Nephron (organoid): ENCODE measurements at regions not wholly inside any gene's neighbourhood (a gene's known extent, or its start where the extent isn't known, plus 50 kb on each side); places are given as distances from the start of the nearest gene placed in this dataset.
A peak's percentile ranks its signal among the peaks of the same experiment; 100 is the strongest.
"Not testable (repeated sequence)": the region's sequence is repeated elsewhere in the genome, so short reads cannot be mapped to it uniquely, and the experiment has no call there.

Source experiments
- H3K27ac Mint-ChIP-seq, 3 experiments: 2 replicates each; pipeline ENCODE4 v1.8.0; 2020; ENCODE audit warnings: mixed read lengths in 3 of 3, mild to moderate bottlenecking in 2 of 3, moderate library complexity in 1 of 3
- H3K27me3 Mint-ChIP-seq: 2 replicates; pipeline ENCODE4 v1.8.0; 2021; ENCODE audit warnings: low read depth, mild to moderate bottlenecking, moderate library complexity, mixed read lengths
- H3K36me3 Mint-ChIP-seq: 2 replicates; pipeline ENCODE4 v1.8.0; 2020; ENCODE audit warnings: low read depth, mixed read lengths
- H3K4me1 Mint-ChIP-seq: 2 replicates; pipeline ENCODE4 v1.8.0; 2020; ENCODE audit warnings: mixed read lengths
- H3K4me3 Mint-ChIP-seq, 3 experiments: 2 replicates each; pipeline ENCODE4 v1.8.0; 2020; ENCODE audit warnings: mild to moderate bottlenecking in 3 of 3, mixed read lengths in 3 of 3, moderate library complexity in 2 of 3
- H3K9me3 Mint-ChIP-seq: 2 replicates; pipeline ENCODE4 v1.8.0; 2020; ENCODE audit warnings: mixed read lengths
- TF ChIP-seq, protein P1 (sequence below), 3 experiments: fragments of 200-600 bp; sonication (generic); IDR thresholded peaks; one replicate each; pipeline ENCODE4 v1.5.0; 2021; ENCODE audit warnings: antibody characterized with exemption in 3 of 3; ENCODE audit not compliant: unreplicated experiment in 3 of 3

DNA sequence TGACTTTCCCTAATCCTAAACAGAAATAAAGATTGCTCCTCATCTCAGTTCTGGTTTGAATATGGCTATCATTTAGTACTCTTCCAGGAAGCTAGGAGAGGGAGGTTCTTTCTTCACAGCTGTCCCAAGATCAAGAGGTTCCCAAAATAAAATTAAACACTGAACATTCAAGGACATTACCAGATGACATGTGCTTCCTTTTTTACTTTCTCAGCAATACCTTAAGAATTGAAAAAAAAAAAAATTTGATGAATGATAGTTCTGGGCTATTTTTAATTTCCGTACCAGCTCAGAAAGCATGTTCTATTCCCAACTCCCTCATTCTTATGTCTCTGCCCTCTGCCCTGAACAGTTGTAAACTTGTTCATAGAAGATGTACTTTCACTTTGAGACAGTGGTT is 61.7 kb upstream of the MYL1 start:
- no peaks in the 10 kb centered on the region for H3K27me3 Mint-ChIP-seq
- peaks cover 27% of the 10 kb centered on the region for H3K4me1 Mint-ChIP-seq
- H3K36me3 Mint-ChIP-seq, result no peaks in the 10 kb centered on the region
- H3K27ac Mint-ChIP-seq, result peak overlapping the region; percentile 3 to 24 (median 15)
- TF ChIP-seq, protein P1, sequence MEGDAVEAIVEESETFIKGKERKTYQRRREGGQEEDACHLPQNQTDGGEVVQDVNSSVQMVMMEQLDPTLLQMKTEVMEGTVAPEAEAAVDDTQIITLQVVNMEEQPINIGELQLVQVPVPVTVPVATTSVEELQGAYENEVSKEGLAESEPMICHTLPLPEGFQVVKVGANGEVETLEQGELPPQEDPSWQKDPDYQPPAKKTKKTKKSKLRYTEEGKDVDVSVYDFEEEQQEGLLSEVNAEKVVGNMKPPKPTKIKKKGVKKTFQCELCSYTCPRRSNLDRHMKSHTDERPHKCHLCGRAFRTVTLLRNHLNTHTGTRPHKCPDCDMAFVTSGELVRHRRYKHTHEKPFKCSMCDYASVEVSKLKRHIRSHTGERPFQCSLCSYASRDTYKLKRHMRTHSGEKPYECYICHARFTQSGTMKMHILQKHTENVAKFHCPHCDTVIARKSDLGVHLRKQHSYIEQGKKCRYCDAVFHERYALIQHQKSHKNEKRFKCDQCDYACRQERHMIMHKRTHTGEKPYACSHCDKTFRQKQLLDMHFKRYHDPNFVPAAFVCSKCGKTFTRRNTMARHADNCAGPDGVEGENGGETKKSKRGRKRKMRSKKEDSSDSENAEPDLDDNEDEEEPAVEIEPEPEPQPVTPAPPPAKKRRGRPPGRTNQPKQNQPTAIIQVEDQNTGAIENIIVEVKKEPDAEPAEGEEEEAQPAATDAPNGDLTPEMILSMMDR (IDR thresholded peaks at IDR 0.05; ENCODE audit: unreplicated experiment in 3 of 3), result no peak
- H3K4me3 Mint-ChIP-seq, result peak overlapping the region in 1 of 3 experiments; percentile 18
- H3K9me3 Mint-ChIP-seq, result peaks cover 4% of the 10 kb centered on the region

DNA sequence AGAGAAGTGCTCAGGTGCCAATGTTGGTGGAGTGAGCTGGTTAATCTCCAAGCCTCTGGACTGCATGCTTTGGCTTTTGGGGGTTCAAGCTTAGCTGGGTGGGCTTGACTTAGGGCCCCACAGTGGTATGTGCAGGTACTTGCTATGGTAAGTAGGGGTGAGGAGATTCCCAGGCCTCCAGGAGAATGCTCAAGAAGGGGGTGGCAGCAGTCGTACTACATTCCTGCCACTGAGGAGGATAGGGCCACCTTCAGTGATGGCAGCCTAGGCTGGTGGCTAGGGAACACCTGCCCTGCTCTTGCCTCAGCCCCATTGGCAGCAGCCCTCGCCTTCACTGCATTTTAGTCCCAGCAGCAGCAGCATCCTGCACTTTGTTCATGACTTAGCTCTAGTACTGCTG is 55.6 kb upstream of the MYL1 start:
- Mint-ChIP-seq H3K9me3 (no peaks in the 10 kb centered on the region), H3K27me3 (no peaks in the 10 kb centered on the region), H3K36me3 (no peaks in the 10 kb centered on the region), H3K27ac (no peak overlapping the region), H3K4me1 (peaks cover 11% of the 10 kb centered on the region), H3K4me3 (no peak overlapping the region)
- TF ChIP-seq, protein P1 (IDR thresholded peaks at IDR 0.05; ENCODE audit: unreplicated experiment in 3 of 3), result no peak

DNA sequence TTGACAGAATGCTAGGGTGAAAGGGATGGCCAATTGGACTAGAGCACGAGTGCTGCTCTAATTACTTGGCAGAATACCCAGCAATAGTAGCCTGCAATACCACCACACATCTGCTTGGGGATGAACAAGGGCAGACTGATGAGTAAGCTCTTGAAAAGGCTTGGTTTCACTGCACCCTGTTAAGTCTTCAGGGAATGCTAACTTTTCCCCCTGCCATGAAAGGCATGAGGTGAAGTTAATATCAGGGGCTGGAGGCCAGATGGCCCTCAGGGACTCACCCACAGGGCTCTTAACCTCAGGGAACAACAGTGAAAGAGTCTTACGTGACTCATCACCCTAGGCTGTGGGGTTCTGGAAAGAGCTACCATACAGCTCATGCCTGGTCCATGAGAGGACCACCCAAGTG is 51.7 kb upstream of the MYL1 start:
- no peaks in the 10 kb centered on the region for H3K36me3 Mint-ChIP-seq
- H3K4me3 Mint-ChIP-seq, result no peak overlapping the region
- no peaks in the 10 kb centered on the region for H3K9me3 Mint-ChIP-seq
- H3K4me1 Mint-ChIP-seq, result no peaks in the 10 kb centered on the region
- TF ChIP-seq, protein P1 (IDR thresholded peaks at IDR 0.05; ENCODE audit: unreplicated experiment in 3 of 3), result no peak
- H3K27me3 Mint-ChIP-seq, result no peaks in the 10 kb centered on the region
- no peak overlapping the region for H3K27ac Mint-ChIP-seq

DNA sequence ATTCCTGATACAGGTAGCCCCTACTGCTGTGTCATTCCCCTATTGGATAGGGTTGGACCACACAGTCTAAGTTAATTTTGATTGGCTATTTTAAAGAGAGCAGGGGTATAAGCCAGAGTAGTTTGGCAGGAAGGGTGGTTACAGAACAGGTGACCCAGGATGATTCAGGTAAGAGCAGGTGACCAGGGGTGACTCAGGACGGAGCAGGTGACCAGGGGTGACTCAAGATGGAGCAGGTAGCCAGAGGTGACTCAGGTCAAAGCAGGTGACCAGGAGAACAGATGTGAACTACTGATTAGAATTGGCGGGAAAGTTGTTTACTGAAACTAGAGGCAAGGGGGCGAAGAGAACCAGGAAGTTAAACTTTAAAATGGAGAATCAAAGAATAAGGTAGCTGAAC is 50.5 kb upstream of the MYL1 start:
- not testable (repeated sequence) for H3K4me1 Mint-ChIP-seq, H3K27ac Mint-ChIP-seq, H3K27me3 Mint-ChIP-seq, H3K9me3 Mint-ChIP-seq, H3K36me3 Mint-ChIP-seq, H3K4me3 Mint-ChIP-seq
